Caco-2 (cell line): ENCODE measurements at regions not wholly inside any gene's neighbourhood (a gene's known extent, or its start where the extent isn't known, plus 50 kb on each side); places are given as distances from the start of the nearest gene placed in this dataset.

Source experiments
- BruUV-seq: library from RNA; stranded (reverse); fragments of 400-500 nt; replicated peaks from 2 replicates; lab custom pipeline; 2021; lab: Mats Ljungman, UMichigan
- CTCF ChIA-PET: fragments of 300-600 bp; sonication (Branson Sonifier 250); formaldehyde crosslinking; loops from one replicate; lab custom pipeline; 2022; ENCODE audit warnings: antibody characterized with exemption; lab: Charles Lee
- POLR2A ChIA-PET: fragments of 300-600 bp; sonication (Branson Sonifier 250); formaldehyde crosslinking; loops from one replicate; lab custom pipeline; 2022; ENCODE audit warnings: antibody characterized with exemption; lab: Charles Lee
- DNase-seq, 2 experiments: peaks; one replicate each; pipeline versions ENCODE4 v3.0.0 to v3.0.0-alpha.2; 2020 to 2022
- H3K27me3 ChIP-seq: replicated peaks from 2 replicates; pipeline ENCODE4 v1.6.0; 2011; ENCODE audit warnings: low read length; ENCODE audit not compliant: control insufficient read depth, insufficient read depth
- H3K36me3 ChIP-seq: 2 replicates; pipeline ENCODE4 v1.5.1; 2011; ENCODE audit warnings: low read length; ENCODE audit not compliant: control insufficient read depth, insufficient read depth
- H3K4me1 ChIP-seq: fragments of 250-450 bp; sonication (Bioruptor Pico); 2 replicates; pipeline ENCODE4 v1.5.1; 2020; ENCODE audit warnings: mild to moderate bottlenecking
- H3K4me3 ChIP-seq: 2 replicates; pipeline ENCODE4 v1.5.1; 2011; ENCODE audit warnings: low read depth, mild to moderate bottlenecking, control low read depth, low read length
- H3K9me3 ChIP-seq: fragments of 250-450 bp; sonication (Bioruptor Pico); 2 replicates; pipeline ENCODE4 v1.5.1; 2020; ENCODE audit warnings: mild to moderate bottlenecking, moderate library complexity
- H3K27ac Mint-ChIP-seq: one replicate; pipeline ENCODE4 v1.8.0; 2022; ENCODE audit warnings: mixed read lengths; ENCODE audit not compliant: unreplicated experiment
- H3K27me3 Mint-ChIP-seq: one replicate; pipeline ENCODE4 v1.8.0; 2022; ENCODE audit warnings: mixed read lengths; ENCODE audit not compliant: insufficient read depth, unreplicated experiment
- H3K36me3 Mint-ChIP-seq: one replicate; pipeline ENCODE4 v1.8.0; 2022; ENCODE audit warnings: mild to moderate bottlenecking, mixed read lengths; ENCODE audit not compliant: insufficient read depth, unreplicated experiment
- H3K4me1 Mint-ChIP-seq: one replicate; pipeline ENCODE4 v1.8.0; 2022; ENCODE audit warnings: low read depth, mixed read lengths; ENCODE audit not compliant: unreplicated experiment
- H3K4me3 Mint-ChIP-seq: one replicate; pipeline ENCODE4 v1.8.0; 2022; ENCODE audit warnings: mild to moderate bottlenecking, moderate library complexity, mixed read lengths; ENCODE audit not compliant: unreplicated experiment
- H3K9me3 Mint-ChIP-seq: one replicate; pipeline ENCODE4 v1.8.0; 2022; ENCODE audit warnings: mixed read lengths; ENCODE audit not compliant: unreplicated experiment
- CTCF ChIP-seq, 2 experiments: fragments of 200-600 bp in 1 of 2; IDR thresholded peaks; 1 replicate in 1 of 2; 2 replicates in 1 of 2; pipeline versions ENCODE4 v1.5.1 to v1.8.0; 2011 to 2022; ENCODE audit warnings: antibody characterized with exemption in 1 of 2, control low read depth in 1 of 2, inconsistent platforms in 1 of 2, low read depth in 1 of 2, low read length in 1 of 2, mild to moderate bottlenecking in 1 of 2, moderate library complexity in 1 of 2; ENCODE audit not compliant: insufficient read depth in 1 of 2, severe bottlenecking in 1 of 2, unreplicated experiment in 1 of 2
- intact Hi-C: fragments of 100-400 bp; cut with micrococcal nuclease; formaldehyde crosslinking; loops from one replicate; pipeline ENCODE4 v1.10.0; 2022; ENCODE audit not compliant: unreplicated experiment

GRCh38 chr18:77634494-77634893 lies 384.8 kb downstream of the GALR1 start:
- no peak for TF ChIP-seq CTCF (IDR thresholded peaks at IDR 0.05; ENCODE audit: insufficient read depth in 1 of 2, low read depth in 1 of 2, low read length in 1 of 2, severe bottlenecking in 1 of 2, unreplicated experiment in 1 of 2)
- Histone ChIP-seq H3K36me3 (no peaks in the 10 kb centered on the region), H3K27me3 (no peaks in the 10 kb centered on the region), H3K9me3 (no peaks in the 10 kb centered on the region), H3K4me1 (no peaks in the 10 kb centered on the region), H3K4me3 (no peak overlapping the region)
- intact Hi-C loops = no loop called here
- ChIA-PET CTCF (no interaction called here), POLR2A (no interaction called here)
- H3K4me3 Mint-ChIP-seq = no peak overlapping the region
- H3K27ac Mint-ChIP-seq = no peak overlapping the region
- no peaks in the 10 kb centered on the region for H3K4me1 Mint-ChIP-seq
- H3K9me3 Mint-ChIP-seq = no peaks in the 10 kb centered on the region
- BruUV-seq = no TSS peak
- no peak for DNase-seq
- H3K36me3 Mint-ChIP-seq = no peaks in the 10 kb centered on the region
- H3K27me3 Mint-ChIP-seq = peaks cover 9% of the 10 kb centered on the region

GRCh38 chr18:77635451-77635850 lies 385.8 kb downstream of the GALR1 start:
- H3K4me3 ChIP-seq = no peak overlapping the region
- intact Hi-C loops = no loop called here
- Mint-ChIP-seq H3K27me3 (peaks cover 9% of the 10 kb centered on the region), H3K4me3 (no peak overlapping the region), H3K36me3 (no peaks in the 10 kb centered on the region), H3K27ac (no peak overlapping the region), H3K4me1 (no peaks in the 10 kb centered on the region), H3K9me3 (no peaks in the 10 kb centered on the region)
- H3K27me3 ChIP-seq = no peaks in the 10 kb centered on the region
- no peaks in the 10 kb centered on the region for H3K9me3 ChIP-seq
- TF ChIP-seq CTCF (IDR thresholded peaks at IDR 0.05; ENCODE audit: insufficient read depth in 1 of 2, low read depth in 1 of 2, low read length in 1 of 2, severe bottlenecking in 1 of 2, unreplicated experiment in 1 of 2) = no peak
- no peaks in the 10 kb centered on the region for H3K36me3 ChIP-seq
- no peaks in the 10 kb centered on the region for H3K4me1 ChIP-seq
- DNase-seq = no peak
- no TSS peak for BruUV-seq
- POLR2A ChIA-PET = no interaction called here
- CTCF ChIA-PET = no interaction called here

GRCh38 chr18:77635858-77636257 lies 386.2 kb downstream of the GALR1 start:
- no peak for DNase-seq
- H3K4me3 Mint-ChIP-seq = no peak overlapping the region
- H3K27me3 Mint-ChIP-seq = peaks cover 9% of the 10 kb centered on the region
- no TSS peak for BruUV-seq
- H3K9me3 Mint-ChIP-seq = no peaks in the 10 kb centered on the region
- POLR2A ChIA-PET = no interaction called here
- no peaks in the 10 kb centered on the region for H3K36me3 ChIP-seq
- H3K4me3 ChIP-seq = no peak overlapping the region
- H3K4me1 ChIP-seq = no peaks in the 10 kb centered on the region
- intact Hi-C loops = no loop called here
- no peak for TF ChIP-seq CTCF (IDR thresholded peaks at IDR 0.05; ENCODE audit: insufficient read depth in 1 of 2, low read depth in 1 of 2, low read length in 1 of 2, severe bottlenecking in 1 of 2, unreplicated experiment in 1 of 2)
- H3K27ac Mint-ChIP-seq = no peak overlapping the region
- H3K4me1 Mint-ChIP-seq = no peaks in the 10 kb centered on the region
- no peaks in the 10 kb centered on the region for H3K36me3 Mint-ChIP-seq
- no peaks in the 10 kb centered on the region for H3K9me3 ChIP-seq
- CTCF ChIA-PET = no interaction called here
- H3K27me3 ChIP-seq = no peaks in the 10 kb centered on the region
